IMR-90 (cell line): ENCODE measurements at regions not wholly inside any gene's neighbourhood (a gene's known extent, or its start where the extent isn't known, plus 50 kb on each side); places are given as distances from the start of the nearest gene placed in this dataset.

Experiments used
- BHLHE40 ChIP-seq: fragments of 150-350 bp; IDR thresholded peaks from 2 replicates; pipeline ENCODE4 v1.6.1; 2016; ENCODE audit warnings: mild to moderate bottlenecking, low read depth, low read length
- FOS ChIP-seq: fragments of 150-350 bp; IDR thresholded peaks from 2 replicates; pipeline ENCODE4 v1.6.1; 2016; ENCODE audit warnings: low read depth, low read length
- MXI1 ChIP-seq: IDR thresholded peaks from 2 replicates; pipeline ENCODE4 v1.6.1; 2012; ENCODE audit warnings: low read depth, mild to moderate bottlenecking, low read length, moderate library complexity, borderline replicate concordance
- NFE2L2 ChIP-seq: fragments of 150-350 bp; IDR thresholded peaks from 2 replicates; pipeline ENCODE4 v1.6.1; 2016; ENCODE audit warnings: low read depth, mild to moderate bottlenecking, low read length
- POLR2A ChIP-seq: IDR thresholded peaks from 2 replicates; pipeline ENCODE4 v1.6.1; 2012; ENCODE audit warnings: mild to moderate bottlenecking, low read depth, low read length
- RAD21 ChIP-seq: IDR thresholded peaks from 2 replicates; pipeline ENCODE4 v1.6.1; 2012; ENCODE audit warnings: low read length, improper control_type of control experiment
- RFX5 ChIP-seq: IDR thresholded peaks from 2 replicates; pipeline ENCODE4 v1.8.0; 2012; ENCODE audit warnings: low read depth, mild to moderate bottlenecking, low read length, moderate library complexity
- SMC3 ChIP-seq: fragments of 150-350 bp; IDR thresholded peaks from 2 replicates; pipeline ENCODE4 v1.6.1; 2016; ENCODE audit warnings: low read depth, mild to moderate bottlenecking, antibody characterized with exemption, low read length, moderate library complexity
- TF ChIP-seq, protein P1 (sequence below): conservative IDR thresholded peaks from 2 replicates; pipeline ENCODE4 v1.5.1; 2012; ENCODE audit warnings: mild to moderate bottlenecking, low read depth, low read length, improper control_type of control experiment
- TF ChIP-seq, protein P2 (sequence below): fragments of 150-350 bp; IDR thresholded peaks from 2 replicates; pipeline ENCODE4 v1.6.1; 2017; ENCODE audit warnings: mild to moderate bottlenecking, antibody characterized with exemption, low read length, low read depth

DNA sequence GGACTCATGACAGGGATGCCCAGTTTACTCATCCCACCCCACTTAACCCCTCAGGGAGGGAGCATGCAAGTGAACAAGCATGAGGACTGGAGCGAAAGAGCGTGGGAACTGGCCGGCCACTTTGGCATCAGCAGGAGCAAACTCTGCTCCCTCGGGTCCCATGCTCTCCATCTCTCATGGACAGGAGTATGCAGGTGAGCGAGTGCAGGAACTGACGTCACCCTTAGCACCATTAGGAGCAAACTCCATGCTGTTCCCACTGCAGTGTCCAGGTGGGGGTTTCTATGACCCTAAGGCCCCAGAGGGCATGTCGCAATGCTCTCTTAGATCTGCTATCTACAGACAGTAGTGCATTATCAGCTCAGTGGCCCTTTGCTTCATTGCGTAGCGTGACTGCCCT lies 821.8 kb upstream of the LRFN5 start:
- TF ChIP-seq, protein P1, sequence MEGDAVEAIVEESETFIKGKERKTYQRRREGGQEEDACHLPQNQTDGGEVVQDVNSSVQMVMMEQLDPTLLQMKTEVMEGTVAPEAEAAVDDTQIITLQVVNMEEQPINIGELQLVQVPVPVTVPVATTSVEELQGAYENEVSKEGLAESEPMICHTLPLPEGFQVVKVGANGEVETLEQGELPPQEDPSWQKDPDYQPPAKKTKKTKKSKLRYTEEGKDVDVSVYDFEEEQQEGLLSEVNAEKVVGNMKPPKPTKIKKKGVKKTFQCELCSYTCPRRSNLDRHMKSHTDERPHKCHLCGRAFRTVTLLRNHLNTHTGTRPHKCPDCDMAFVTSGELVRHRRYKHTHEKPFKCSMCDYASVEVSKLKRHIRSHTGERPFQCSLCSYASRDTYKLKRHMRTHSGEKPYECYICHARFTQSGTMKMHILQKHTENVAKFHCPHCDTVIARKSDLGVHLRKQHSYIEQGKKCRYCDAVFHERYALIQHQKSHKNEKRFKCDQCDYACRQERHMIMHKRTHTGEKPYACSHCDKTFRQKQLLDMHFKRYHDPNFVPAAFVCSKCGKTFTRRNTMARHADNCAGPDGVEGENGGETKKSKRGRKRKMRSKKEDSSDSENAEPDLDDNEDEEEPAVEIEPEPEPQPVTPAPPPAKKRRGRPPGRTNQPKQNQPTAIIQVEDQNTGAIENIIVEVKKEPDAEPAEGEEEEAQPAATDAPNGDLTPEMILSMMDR, result no peak
- TF ChIP-seq MXI1, result no peak
- no peak for TF ChIP-seq RFX5
- TF ChIP-seq POLR2A, result no peak
- TF ChIP-seq FOS, result no peak
- no peak for TF ChIP-seq SMC3
- TF ChIP-seq BHLHE40, result no peak
- TF ChIP-seq RAD21, result no peak
- no peak for TF ChIP-seq NFE2L2
- TF ChIP-seq, protein P2, sequence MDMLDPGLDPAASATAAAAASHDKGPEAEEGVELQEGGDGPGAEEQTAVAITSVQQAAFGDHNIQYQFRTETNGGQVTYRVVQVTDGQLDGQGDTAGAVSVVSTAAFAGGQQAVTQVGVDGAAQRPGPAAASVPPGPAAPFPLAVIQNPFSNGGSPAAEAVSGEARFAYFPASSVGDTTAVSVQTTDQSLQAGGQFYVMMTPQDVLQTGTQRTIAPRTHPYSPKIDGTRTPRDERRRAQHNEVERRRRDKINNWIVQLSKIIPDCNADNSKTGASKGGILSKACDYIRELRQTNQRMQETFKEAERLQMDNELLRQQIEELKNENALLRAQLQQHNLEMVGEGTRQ, result no peak
